Suprapubic skin (tissue), 4 donors: ENCODE measurements at regions not wholly inside any gene's neighbourhood (a gene's known extent, or its start where the extent isn't known, plus 50 kb on each side); places are given as distances from the start of the nearest gene placed in this dataset.
"Not testable (repeated sequence)": the region's sequence is repeated elsewhere in the genome, so short reads cannot be mapped to it uniquely, and the experiment has no call there.

Source experiments
- DNase-seq, 2 donors: peaks; one replicate each; pipeline ENCODE4 v3.0.0-alpha.2; 2019; ENCODE audit warnings: low spot score in 2 of 2
- H3K27ac ChIP-seq: fragments of 200-600 bp; sonication (generic); one replicate; pipeline ENCODE4 v1.5.1; 2019
- H3K27me3 ChIP-seq: fragments of 200-600 bp; sonication (generic); one replicate; pipeline ENCODE4 v1.5.1; 2019
- H3K36me3 ChIP-seq: fragments of 200-600 bp; sonication (generic); one replicate; pipeline ENCODE4 v1.5.1; 2019
- H3K4me1 ChIP-seq: fragments of 200-600 bp; sonication (generic); one replicate; pipeline ENCODE4 v1.5.1; 2019
- H3K4me3 ChIP-seq: fragments of 200-600 bp; sonication (generic); one replicate; pipeline ENCODE4 v1.5.1; 2019; ENCODE audit warnings: mild to moderate bottlenecking
- H3K9me3 ChIP-seq: fragments of 200-600 bp; sonication (generic); one replicate; pipeline ENCODE4 v1.5.1; 2019
- EP300 ChIP-seq: sonication (generic); formaldehyde crosslinking; IDR thresholded peaks from one replicate; pipeline ENCODE4 v1.6.1; 2017; ENCODE audit warnings: antibody characterized with exemption
- POLR2A ChIP-seq, 2 donors: fragments of 450-650 bp; IDR thresholded peaks; one replicate each; pipeline ENCODE4 v1.6.1; 2017; ENCODE audit warnings: antibody characterized with exemption in 2 of 2, mild to moderate bottlenecking in 2 of 2, moderate library complexity in 2 of 2
- POLR2AphosphoS5 ChIP-seq, 3 donors: sonication (generic); formaldehyde crosslinking; IDR thresholded peaks; one replicate each; pipeline ENCODE4 v1.6.1; 2017; ENCODE audit warnings: antibody characterized with exemption in 3 of 3
- WGBS: methylation state at CpG from one replicate; pipeline ENCODE4 v1.1.5; 2018; 5-methylcytosine and 5-hydroxymethylcytosine counted together
- TF ChIP-seq, protein P1 (sequence below), 2 donors: fragments of 200-600 bp in 1 of 2; fragments of 450-650 bp in 1 of 2; sonication (generic) in 1 of 2; IDR thresholded peaks; one replicate each; pipeline ENCODE4 v1.5.1; 2016 to 2019; ENCODE audit warnings: antibody characterized with exemption in 2 of 2, mild to moderate bottlenecking in 1 of 2, moderate library complexity in 1 of 2

DNA sequence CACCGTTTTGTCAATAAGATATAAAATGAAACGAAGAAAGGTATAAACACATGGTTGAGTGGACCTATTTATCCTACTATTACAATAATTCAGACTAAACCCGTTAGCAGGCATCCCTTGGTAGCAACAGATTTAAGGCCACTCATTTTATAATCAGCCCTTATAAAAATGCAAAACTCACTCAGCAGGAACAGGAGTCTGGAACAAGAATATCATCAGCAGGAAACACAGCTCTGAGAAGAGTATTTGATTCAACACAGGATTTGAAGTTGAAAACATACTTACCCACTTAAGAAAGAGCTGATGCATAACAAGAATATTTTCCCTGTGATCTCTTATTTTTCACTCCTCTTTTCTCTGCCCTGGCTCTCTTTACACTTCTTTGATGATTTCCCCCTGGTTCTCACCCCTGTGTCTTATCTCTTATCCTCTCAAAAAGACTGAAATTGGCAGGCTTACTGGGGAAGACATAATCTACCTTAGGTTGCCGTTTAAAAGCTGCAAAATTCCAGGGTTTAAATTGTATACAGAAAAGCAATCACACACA is 1722.7 kb downstream of the SLITRK5 start:
- no peak for DNase-seq
- Histone ChIP-seq H3K36me3 (no peaks in the 10 kb centered on the region), H3K4me3 (no peak overlapping the region), H3K9me3 (no peaks in the 10 kb centered on the region), H3K27me3 (no peaks in the 10 kb centered on the region), H3K4me1 (no peaks in the 10 kb centered on the region), H3K27ac (no peak overlapping the region)
- TF ChIP-seq, protein P1, sequence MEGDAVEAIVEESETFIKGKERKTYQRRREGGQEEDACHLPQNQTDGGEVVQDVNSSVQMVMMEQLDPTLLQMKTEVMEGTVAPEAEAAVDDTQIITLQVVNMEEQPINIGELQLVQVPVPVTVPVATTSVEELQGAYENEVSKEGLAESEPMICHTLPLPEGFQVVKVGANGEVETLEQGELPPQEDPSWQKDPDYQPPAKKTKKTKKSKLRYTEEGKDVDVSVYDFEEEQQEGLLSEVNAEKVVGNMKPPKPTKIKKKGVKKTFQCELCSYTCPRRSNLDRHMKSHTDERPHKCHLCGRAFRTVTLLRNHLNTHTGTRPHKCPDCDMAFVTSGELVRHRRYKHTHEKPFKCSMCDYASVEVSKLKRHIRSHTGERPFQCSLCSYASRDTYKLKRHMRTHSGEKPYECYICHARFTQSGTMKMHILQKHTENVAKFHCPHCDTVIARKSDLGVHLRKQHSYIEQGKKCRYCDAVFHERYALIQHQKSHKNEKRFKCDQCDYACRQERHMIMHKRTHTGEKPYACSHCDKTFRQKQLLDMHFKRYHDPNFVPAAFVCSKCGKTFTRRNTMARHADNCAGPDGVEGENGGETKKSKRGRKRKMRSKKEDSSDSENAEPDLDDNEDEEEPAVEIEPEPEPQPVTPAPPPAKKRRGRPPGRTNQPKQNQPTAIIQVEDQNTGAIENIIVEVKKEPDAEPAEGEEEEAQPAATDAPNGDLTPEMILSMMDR (IDR thresholded peaks at IDR 0.05) = no peak
- TF ChIP-seq POLR2A (IDR thresholded peaks at IDR 0.05) = no peak
- TF ChIP-seq EP300 = no peak
- no peak for TF ChIP-seq POLR2AphosphoS5 (IDR thresholded peaks at IDR 0.05)
- WGBS = 59% methylated on average over 4 of the region's 4 CpGs

DNA sequence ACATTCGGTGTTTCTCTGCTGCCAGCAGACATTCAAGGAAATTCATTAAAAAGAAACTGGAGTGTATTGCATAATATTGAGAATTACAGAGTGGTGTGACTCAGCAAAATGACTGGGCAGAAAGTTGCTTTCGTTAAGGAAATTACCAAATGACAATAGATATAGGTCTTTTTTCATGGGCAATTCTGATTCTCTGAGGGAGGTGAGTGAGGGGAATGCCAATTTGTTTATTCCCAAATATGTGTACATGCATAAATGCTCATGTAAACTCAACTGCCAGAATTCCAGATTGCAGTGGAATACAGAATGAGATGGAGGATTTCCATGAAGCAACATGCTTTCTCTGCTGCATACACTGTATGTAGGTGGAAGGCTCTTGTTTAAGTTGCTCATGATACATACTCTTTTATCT is 1730.1 kb downstream of the SLITRK5 start:
- TF ChIP-seq, protein P1 (IDR thresholded peaks at IDR 0.05) = no peak
- TF ChIP-seq POLR2A (IDR thresholded peaks at IDR 0.05) (no peak), EP300 (no peak), POLR2AphosphoS5 (IDR thresholded peaks at IDR 0.05) (no peak)
- 8% methylated on average over 2 of the region's 2 CpGs for WGBS

DNA sequence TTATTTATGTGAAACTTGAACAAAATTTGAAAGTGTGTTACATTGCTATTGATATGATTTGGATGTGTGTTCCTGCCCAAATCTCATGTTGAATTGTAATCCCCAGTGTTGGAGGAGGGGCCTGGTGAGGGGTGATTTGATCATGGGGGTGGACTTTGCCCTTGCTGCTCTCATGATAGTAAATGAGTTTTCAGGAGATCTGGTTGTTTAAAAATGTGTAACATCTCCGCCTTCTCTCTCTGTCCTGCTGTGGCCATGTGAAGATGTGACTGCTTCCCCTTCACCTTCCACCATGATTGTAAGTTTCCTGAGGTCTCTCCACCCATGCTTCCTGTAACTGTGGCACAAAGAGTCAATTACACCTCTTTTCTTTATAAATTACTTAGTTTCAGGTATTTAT is 1731.0 kb downstream of the SLITRK5 start:
- no peak overlapping the region for H3K4me3 ChIP-seq
- H3K27me3 ChIP-seq = no peaks in the 10 kb centered on the region
- H3K9me3 ChIP-seq = no peaks in the 10 kb centered on the region
- H3K4me1 ChIP-seq = peaks cover 4% of the 10 kb centered on the region
- TF ChIP-seq, protein P1 (IDR thresholded peaks at IDR 0.05) = no peak
- H3K27ac ChIP-seq = no peak overlapping the region
- no peak for DNase-seq
- H3K36me3 ChIP-seq = no peaks in the 10 kb centered on the region
- WGBS = 100% methylated on average over 1 of the region's 1 CpG

More for the DNA sequence above, 1730.1 kb downstream of the SLITRK5 start:
- H3K36me3 ChIP-seq = no peaks in the 10 kb centered on the region
- no peak overlapping the region for H3K27ac ChIP-seq
- no peak overlapping the region for H3K4me3 ChIP-seq
- peaks cover 4% of the 10 kb centered on the region for H3K4me1 ChIP-seq
- no peak for DNase-seq
- H3K27me3 ChIP-seq = no peaks in the 10 kb centered on the region
- H3K9me3 ChIP-seq = no peaks in the 10 kb centered on the region

DNA sequence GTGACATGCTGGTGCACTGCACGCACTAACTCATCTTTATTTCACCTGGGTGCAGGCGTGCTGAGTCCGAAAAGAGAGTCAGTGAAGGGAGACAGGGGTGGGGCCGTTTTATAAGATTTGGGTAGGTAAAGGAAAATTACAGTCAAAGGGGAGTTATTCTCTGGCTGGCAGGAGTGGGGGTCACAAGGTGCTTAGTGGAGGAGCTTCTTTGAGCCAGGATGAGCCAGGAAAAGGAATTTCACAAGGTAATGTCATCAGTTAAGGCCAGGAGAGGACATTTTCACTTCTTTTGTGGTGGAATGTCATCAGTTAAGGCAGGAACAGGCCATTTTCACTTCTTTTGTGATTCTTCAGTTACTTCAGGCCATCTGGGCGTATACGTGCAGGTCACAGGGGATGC is 1734.9 kb downstream of the SLITRK5 start:
- H3K4me1 ChIP-seq, H3K9me3 ChIP-seq, DNase-seq, H3K27ac ChIP-seq, H3K36me3 ChIP-seq, H3K27me3 ChIP-seq, H3K4me3 ChIP-seq: not testable (repeated sequence)
- WGBS = 91% methylated on average over 6 of the region's 6 CpGs

DNA sequence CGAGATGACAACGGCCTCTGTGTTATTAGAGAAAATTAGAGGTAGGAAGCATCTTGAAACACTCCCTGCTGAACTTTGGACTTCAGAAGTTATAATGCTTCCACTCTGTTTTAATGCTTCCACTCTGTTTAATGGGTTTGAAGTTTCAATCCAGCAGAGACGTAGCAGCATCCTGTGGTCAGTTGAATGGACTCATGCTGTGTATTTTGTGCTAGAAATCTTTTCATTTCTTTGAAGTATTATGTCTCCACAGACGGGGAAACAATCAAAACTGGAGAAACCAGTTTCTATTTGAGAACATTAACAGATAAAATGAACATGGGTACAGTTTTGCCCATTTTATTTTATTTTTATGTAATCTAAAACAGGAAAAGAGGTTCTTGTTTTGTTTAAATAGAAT is 1736.2 kb downstream of the SLITRK5 start:
- Histone ChIP-seq H3K27ac (no peak overlapping the region), H3K4me3 (no peak overlapping the region), H3K36me3 (no peaks in the 10 kb centered on the region), H3K4me1 (no peaks in the 10 kb centered on the region), H3K9me3 (no peaks in the 10 kb centered on the region), H3K27me3 (no peaks in the 10 kb centered on the region)
- TF ChIP-seq, protein P1 (IDR thresholded peaks at IDR 0.05) = no peak
- no peak for TF ChIP-seq POLR2A (IDR thresholded peaks at IDR 0.05)
- TF ChIP-seq POLR2AphosphoS5 (IDR thresholded peaks at IDR 0.05) = no peak
- no peak for TF ChIP-seq EP300
- 58% methylated on average over 4 of the region's 4 CpGs for WGBS
- no peak for DNase-seq

DNA sequence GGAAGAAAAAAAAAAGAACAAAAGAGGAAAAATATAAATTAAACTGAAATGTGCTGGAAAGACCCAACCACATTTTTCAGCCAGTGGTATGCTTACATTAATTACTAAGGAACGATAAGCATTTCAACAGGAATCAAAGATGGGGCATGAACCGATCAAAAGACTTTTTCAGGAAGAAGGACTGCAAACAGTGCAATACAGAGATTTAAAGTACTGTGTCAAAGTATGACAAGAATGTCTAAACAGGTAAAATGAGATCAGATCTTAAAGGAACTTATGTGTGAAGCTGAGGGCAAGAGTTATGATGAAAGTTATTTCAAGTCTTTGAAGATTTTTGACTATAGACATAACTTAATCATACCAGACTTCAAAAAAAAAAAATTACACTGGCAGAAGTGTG is 1761.8 kb downstream of the SLITRK5 start:
- WGBS = 47% methylated on average over 2 of the region's 2 CpGs
- no peaks in the 10 kb centered on the region for H3K27me3 ChIP-seq
- TF ChIP-seq POLR2AphosphoS5 (IDR thresholded peaks at IDR 0.05) = no peak
- no peak for TF ChIP-seq EP300
- TF ChIP-seq, protein P1 (IDR thresholded peaks at IDR 0.05) = no peak
- no peak overlapping the region for H3K4me3 ChIP-seq
- H3K36me3 ChIP-seq = no peaks in the 10 kb centered on the region
- no peak for DNase-seq
- H3K9me3 ChIP-seq = no peaks in the 10 kb centered on the region
- H3K27ac ChIP-seq = no peak overlapping the region
- no peaks in the 10 kb centered on the region for H3K4me1 ChIP-seq

DNA sequence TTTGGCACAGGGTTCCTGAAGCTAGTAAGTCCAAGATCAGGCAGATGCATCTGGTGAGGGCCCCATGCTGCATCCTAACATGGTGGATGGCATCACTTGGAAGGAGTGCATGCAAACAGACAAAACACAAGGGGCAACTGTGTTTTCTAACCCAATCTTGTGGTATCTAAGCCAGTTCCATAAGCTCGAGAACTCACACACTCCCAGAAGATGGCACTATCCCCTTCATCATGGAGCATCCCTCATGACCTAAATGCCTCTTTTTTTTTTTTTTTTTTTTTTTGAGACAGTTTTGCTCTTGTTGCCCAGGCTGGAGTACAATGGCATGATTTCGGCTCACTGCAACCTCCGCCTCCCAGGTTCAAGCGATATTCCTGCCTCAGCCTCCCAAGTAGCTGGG is 1763.5 kb downstream of the SLITRK5 start:
- H3K4me1 ChIP-seq, DNase-seq, H3K36me3 ChIP-seq, H3K27ac ChIP-seq, H3K9me3 ChIP-seq, H3K27me3 ChIP-seq, H3K4me3 ChIP-seq: not testable (repeated sequence)
- 90% methylated on average over 4 of the region's 4 CpGs for WGBS
